HAP-1 (cell line): ENCODE measurements at regions not wholly inside any gene's neighbourhood (a gene's known extent, or its start where the extent isn't known, plus 50 kb on each side); places are given as distances from the start of the nearest gene placed in this dataset.

ENCODE experiments used
- DNase-seq, 2 experiments: peaks; one replicate each; pipeline ENCODE4 v3.0.0-alpha.2; 2016 to 2020; ENCODE audit warnings: low spot score in 2 of 2
- H3K27me3 ChIP-seq: fragments of 250-450 bp; sonication (Bioruptor Pico); 2 replicates; pipeline ENCODE4 v1.5.1; 2020; ENCODE audit warnings: low read depth, mild to moderate bottlenecking, moderate library complexity
- H3K36me3 ChIP-seq: fragments of 250-450 bp; sonication (Bioruptor Pico); replicated peaks from 2 replicates; pipeline ENCODE4 v1.5.1; 2020; ENCODE audit warnings: mild to moderate bottlenecking
- H3K4me1 ChIP-seq: fragments of 250-450 bp; sonication (Bioruptor Pico); 2 replicates; pipeline ENCODE4 v1.5.1; 2020; ENCODE audit warnings: mild to moderate bottlenecking
- H3K4me3 ChIP-seq: fragments of 250-450 bp; sonication (Bioruptor Pico); 2 replicates; pipeline ENCODE4 v1.5.1; 2020; ENCODE audit warnings: mild to moderate bottlenecking, moderate library complexity
- H3K9me3 ChIP-seq: fragments of 250-450 bp; sonication (Bioruptor Pico); 2 replicates; pipeline ENCODE4 v1.5.1; 2020; ENCODE audit warnings: mild to moderate bottlenecking, moderate library complexity
- in situ Hi-C: fragments of 300-500 bp; cut with MboI; formaldehyde crosslinking; loops from 3 replicates; pipeline ENCODE4 v1.14.3; 2020; ENCODE audit warnings: low sequenced_read_pairs, inconsistent platforms, mixed read lengths

GRCh38 chr11:18878211-18878610, 61.0 kb downstream of the MRGPRX1 start:
- Histone ChIP-seq H3K4me1 (no peaks in the 10 kb centered on the region), H3K27me3 (no peaks in the 10 kb centered on the region), H3K4me3 (no peak overlapping the region), H3K36me3 (no peaks in the 10 kb centered on the region), H3K9me3 (no peaks in the 10 kb centered on the region)
- DNase-seq, result no peak
- in situ Hi-C loops, result no loop called here

GRCh38 chr11:18865951-18866350, 73.3 kb downstream of the MRGPRX1 start:
- H3K4me1 ChIP-seq, result no peaks in the 10 kb centered on the region
- H3K36me3 ChIP-seq, result no peaks in the 10 kb centered on the region
- DNase-seq, result no peak
- H3K27me3 ChIP-seq, result peaks cover 13% of the 10 kb centered on the region; the same call in 1 of the 2 replicates
- no peak overlapping the region for H3K4me3 ChIP-seq
- in situ Hi-C loops, result no loop called here
- no peaks in the 10 kb centered on the region for H3K9me3 ChIP-seq

GRCh38 chr11:18865261-18865660, 73.7 kb upstream of the PTPN5 start:
- H3K4me3 ChIP-seq, result no peak overlapping the region
- in situ Hi-C loops, result no loop called here
- peaks cover 13% of the 10 kb centered on the region for H3K27me3 ChIP-seq
- DNase-seq, result no peak
- H3K36me3 ChIP-seq, result no peaks in the 10 kb centered on the region
- H3K9me3 ChIP-seq, result no peaks in the 10 kb centered on the region
- H3K4me1 ChIP-seq, result no peaks in the 10 kb centered on the region

GRCh38 chr11:18853086-18853720, 61.6 kb upstream of the PTPN5 start:
- Histone ChIP-seq H3K4me3 (no peak overlapping the region), H3K9me3 (no peaks in the 10 kb centered on the region), H3K36me3 (no peaks in the 10 kb centered on the region), H3K4me1 (no peaks in the 10 kb centered on the region), H3K27me3 (peaks cover 7% of the 10 kb centered on the region; the same call in 1 of the 2 replicates)
- peak; percentile 22 to 32 for DNase-seq
- in situ Hi-C loops, result no loop called here

GRCh38 chr11:18849406-18849805, 57.8 kb upstream of the PTPN5 start:
- H3K4me3 ChIP-seq, result no peak overlapping the region
- H3K27me3 ChIP-seq, result peaks cover 2% of the 10 kb centered on the region; the same call in 1 of the 2 replicates
- in situ Hi-C loops, result no loop called here
- no peaks in the 10 kb centered on the region for H3K4me1 ChIP-seq
- H3K9me3 ChIP-seq, result no peaks in the 10 kb centered on the region
- H3K36me3 ChIP-seq, result no peaks in the 10 kb centered on the region
- no peak for DNase-seq

- no peak overlapping the region for H3K4me3 ChIP-seq
- 0 out of 2 replicates have a peak, but pooled peaks cover 2% of the 10 kb centered on the region for H3K27me3 ChIP-seq
- H3K36me3 ChIP-seq, result no peaks in the 10 kb centered on the region
- H3K9me3 ChIP-seq, result no peaks in the 10 kb centered on the region
- peak in 1 of 2 experiments; percentile 36 for DNase-seq
- H3K4me1 ChIP-seq, result no peaks in the 10 kb centered on the region
- in situ Hi-C loops, result no loop called here
Measured at GRCh38 chr11:18844753-18845367, 53.3 kb upstream of the PTPN5 start.
